B cell (primary cell): ENCODE measurements at regions not wholly inside any gene's neighbourhood (a gene's known extent, or its start where the extent isn't known, plus 50 kb on each side); places are given as distances from the start of the nearest gene placed in this dataset.

Source experiments
- ATAC-seq: fragments of 200-7000 bp; cut with Tn5 transposase; one replicate; pipeline ENCODE4 v1.10.0; 2021; ENCODE audit warnings: low read depth, mild to moderate bottlenecking, moderate number of reproducible peaks, moderate library complexity
- CTCF ChIA-PET: fragments of 350-600 bp; sonication (Branson Sonifier 250); formaldehyde crosslinking; loops from one replicate; lab custom pipeline; 2021; ENCODE audit warnings: antibody characterized with exemption, inconsistent platforms; lab: Charles Lee
- POLR2A ChIA-PET: fragments of 350-600 bp; sonication (Branson Sonifier 250); formaldehyde crosslinking; loops from one replicate; lab custom pipeline; 2021; ENCODE audit warnings: antibody characterized with exemption; lab: Charles Lee
- DNase-seq: peaks from one replicate; pipeline ENCODE4 v3.0.0; 2013
- H2AFZ ChIP-seq: 2 replicates; pipeline ENCODE4 v1.6.1; 2012; ENCODE audit warnings: mild to moderate bottlenecking, low read depth, low read length; ENCODE audit not compliant: insufficient read depth, poor library complexity, severe bottlenecking
- H3K27ac ChIP-seq, 2 donors: 1 replicate in 1 of 2; 2 replicates in 1 of 2; pipeline ENCODE4 v1.5.1; 2012 to 2013; ENCODE audit warnings: low read length in 2 of 2, mild to moderate bottlenecking in 2 of 2, moderate library complexity in 1 of 2
- H3K27me3 ChIP-seq, 4 experiments: fragments of 200-600 bp in 1 of 4; sonication (generic) in 1 of 4; replicated peaks in 1 of 4; 1 replicate in 2 of 4; 2 replicates in 2 of 4; pipeline versions ENCODE4 v1.6.1 to v1.7.0; 2013 to 2016; ENCODE audit warnings: low read length in 3 of 4, mild to moderate bottlenecking in 2 of 4, mixed read lengths in 1 of 4, moderate library complexity in 1 of 4; ENCODE audit not compliant: insufficient read depth in 4 of 4, control insufficient read depth in 3 of 4; ENCODE audit errors: control extremely low read depth in 1 of 4
- H3K36me3 ChIP-seq, 2 experiments: replicated peaks in 1 of 2; 1 replicate in 1 of 2; 2 replicates in 1 of 2; pipeline versions ENCODE4 v1.6.1 to v1.7.1; 2013; ENCODE audit warnings: low read length in 1 of 2; ENCODE audit not compliant: insufficient read depth in 2 of 2, control insufficient read depth in 1 of 2; ENCODE audit errors: control extremely low read depth in 1 of 2, extremely low read depth in 1 of 2
- H3K4me1 ChIP-seq, 2 donors: fragments of 200-600 bp in 1 of 2; sonication (generic) in 1 of 2; 1 replicate in 1 of 2; 2 replicates in 1 of 2; pipeline versions ENCODE4 v1.5.1 to v1.6.1; 2013 to 2017; ENCODE audit warnings: low read length in 2 of 2; ENCODE audit not compliant: control insufficient read depth in 2 of 2, insufficient read depth in 2 of 2
- H3K4me2 ChIP-seq: replicated peaks from 2 replicates; pipeline ENCODE3; 2012; ENCODE audit warnings: mild to moderate bottlenecking, low read depth, low read length; ENCODE audit not compliant: poor library complexity, severe bottlenecking
- H3K4me3 ChIP-seq, 5 experiments: fragments of 200-600 bp in 1 of 5; sonication (generic) in 1 of 5; 1 replicate in 3 of 5; 2 replicates in 2 of 5; pipeline versions ENCODE4 v1.5.1 to v1.7.0; 2011 to 2016; ENCODE audit warnings: low read length in 4 of 5, mild to moderate bottlenecking in 4 of 5, low read depth in 2 of 5, control low read depth in 1 of 5, moderate library complexity in 1 of 5; ENCODE audit not compliant: insufficient read depth in 1 of 5; ENCODE audit errors: control extremely low read depth in 1 of 5, extremely low read depth in 1 of 5
- H3K79me2 ChIP-seq: fragments of 200-600 bp; sonication (generic); one replicate; pipeline ENCODE4 v1.6.0; 2016; ENCODE audit warnings: low read length; ENCODE audit not compliant: control insufficient read depth, insufficient read depth
- H3K9ac ChIP-seq: fragments of 200-600 bp; sonication (generic); 2 replicates; pipeline ENCODE4 v1.6.1; 2017; ENCODE audit warnings: mild to moderate bottlenecking, low read length, moderate library complexity
- H3K9me3 ChIP-seq, 3 donors: one replicate each; pipeline versions ENCODE4 v1.6.1 to v1.7.1; 2013; ENCODE audit warnings: low read length in 2 of 3; ENCODE audit not compliant: control insufficient read depth in 2 of 3, insufficient read depth in 1 of 3; ENCODE audit errors: control extremely low read depth in 1 of 3
- H4K20me1 ChIP-seq: 2 replicates; pipeline ENCODE4 v1.6.0; 2012; ENCODE audit warnings: mild to moderate bottlenecking, low read length; ENCODE audit not compliant: insufficient read depth, control insufficient read depth, poor library complexity, severe bottlenecking
- H3K27ac Mint-ChIP-seq: one replicate; pipeline ENCODE4 v1.8.0; 2021; ENCODE audit warnings: mixed read lengths
- H3K27me3 Mint-ChIP-seq: one replicate; pipeline ENCODE4 v1.8.0; 2021; ENCODE audit warnings: mixed read lengths
- H3K4me1 Mint-ChIP-seq: one replicate; pipeline ENCODE4 v1.8.0; 2021; ENCODE audit warnings: mixed read lengths
- H3K4me3 Mint-ChIP-seq: one replicate; pipeline ENCODE4 v1.8.0; 2021; ENCODE audit warnings: mixed read lengths
- H3K9me3 Mint-ChIP-seq: one replicate; pipeline ENCODE4 v1.8.0; 2022; ENCODE audit warnings: mixed read lengths; ENCODE audit not compliant: insufficient read depth
- CTCF ChIP-seq: fragments of 200-600 bp; IDR thresholded peaks from one replicate; pipeline ENCODE4 v1.8.0; 2022; ENCODE audit warnings: antibody characterized with exemption, mild to moderate bottlenecking
- EZH2 ChIP-seq: IDR thresholded peaks from 2 replicates; pipeline ENCODE4 v1.6.1; 2012; ENCODE audit warnings: borderline replicate concordance, low read depth, mild to moderate bottlenecking, moderate library complexity, low read length; ENCODE audit not compliant: insufficient read depth, poor library complexity, severe bottlenecking
- WGBS: methylation state at CpG from one replicate; pipeline ENCODE4 v1.1.5; 2013; ENCODE audit warnings: missing lambda C conversion rate; ENCODE audit not compliant: insufficient coverage; 5-methylcytosine and 5-hydroxymethylcytosine counted together
- intact Hi-C: fragments of 100-400 bp; cut with micrococcal nuclease; formaldehyde crosslinking; loops from one replicate; pipeline ENCODE4 v1.10.0; 2022

DNA sequence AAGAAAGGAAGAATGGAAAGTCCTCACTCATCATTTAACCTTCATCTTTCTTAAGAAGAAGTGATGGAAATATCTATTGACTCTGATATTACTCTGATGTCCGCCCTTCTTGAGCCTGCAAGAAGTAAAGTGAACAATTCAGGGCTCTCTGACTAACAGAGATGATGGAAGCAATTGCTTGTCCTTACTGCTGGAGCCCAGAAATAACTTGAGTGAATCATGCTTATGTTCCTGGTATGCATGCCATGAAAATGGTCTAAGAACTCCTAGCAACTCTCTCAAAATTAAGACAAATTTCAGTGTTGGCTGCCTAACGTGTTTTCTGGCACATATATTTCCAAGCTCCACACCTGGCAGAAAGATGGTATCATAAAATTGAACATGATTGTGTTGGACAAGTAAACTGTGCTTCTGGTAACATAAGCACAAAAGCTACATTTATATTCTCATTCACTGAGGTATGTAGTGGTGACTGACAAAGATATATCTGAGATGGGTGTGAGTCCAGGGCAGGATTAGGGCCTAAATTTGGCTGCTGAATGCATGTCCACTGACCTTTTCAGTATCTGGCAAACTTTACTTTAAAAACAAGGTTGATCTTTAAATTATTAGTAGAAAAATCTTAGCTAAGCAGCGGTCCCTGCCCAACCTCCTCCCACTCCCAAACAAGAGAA, 109.2 kb upstream of the OTUD4 start:
- Mint-ChIP-seq H3K4me1 (no peaks in the 10 kb centered on the region), H3K4me3 (no peak overlapping the region), H3K9me3 (no peaks in the 10 kb centered on the region), H3K27me3 (peaks cover 15% of the 10 kb centered on the region), H3K27ac (no peak overlapping the region)
- H3K9ac ChIP-seq = no peak overlapping the region
- ATAC-seq (no peak), DNase-seq (no peak)
- TF ChIP-seq CTCF (no peak), EZH2 (no peak)
- no peaks in the 10 kb centered on the region for H3K9me3 ChIP-seq
- WGBS = no CpG with 5 or more reads among the region's 3 CpGs
- no peaks in the 10 kb centered on the region for H4K20me1 ChIP-seq
- H3K27me3 ChIP-seq = no peaks in the 10 kb centered on the region
- H3K27ac ChIP-seq = no peak overlapping the region
- no peaks in the 10 kb centered on the region for H3K36me3 ChIP-seq
- no peak overlapping the region for H2AFZ ChIP-seq
- H3K4me1 ChIP-seq = no peaks in the 10 kb centered on the region
- ChIA-PET POLR2A (no interaction called here), CTCF (no interaction called here)
- H3K4me2 ChIP-seq = no peak overlapping the region
- intact Hi-C loops = no loop called here
- no peaks in the 10 kb centered on the region for H3K79me2 ChIP-seq
- H3K4me3 ChIP-seq = no peak overlapping the region

- no peaks in the 10 kb centered on the region for H3K9me3 Mint-ChIP-seq
- H3K9me3 ChIP-seq = no peaks in the 10 kb centered on the region
- intact Hi-C loops = no loop called here
- no peak for DNase-seq
- no peaks in the 10 kb centered on the region for H3K36me3 ChIP-seq
- no peaks in the 10 kb centered on the region for H3K4me1 ChIP-seq
- no peak overlapping the region for H2AFZ ChIP-seq
- H3K4me3 ChIP-seq = no peak overlapping the region
- TF ChIP-seq CTCF = no peak
- TF ChIP-seq EZH2 = no peak
- no peaks in the 10 kb centered on the region for H3K27me3 ChIP-seq
- CTCF ChIA-PET = no interaction called here
- peaks cover 14% of the 10 kb centered on the region for H3K27me3 Mint-ChIP-seq
- H3K27ac ChIP-seq = no peak overlapping the region
- H3K79me2 ChIP-seq = no peaks in the 10 kb centered on the region
- POLR2A ChIA-PET = no interaction called here
- no peak overlapping the region for H3K4me3 Mint-ChIP-seq
- H3K9ac ChIP-seq = no peak overlapping the region
- no peak overlapping the region for H3K4me2 ChIP-seq
- H3K4me1 Mint-ChIP-seq = no peaks in the 10 kb centered on the region
- WGBS = no CpG with 5 or more reads among the region's 1 CpG
- no peaks in the 10 kb centered on the region for H4K20me1 ChIP-seq
- H3K27ac Mint-ChIP-seq = no peak overlapping the region
- no peak for ATAC-seq
Measured at GRCh38 chr4:145287351-145287750, 107.0 kb upstream of the OTUD4 start.
